ENCODE measurements at regions not wholly inside any gene's neighbourhood (a gene's known extent, or its start where the extent isn't known, plus 50 kb on each side); places are given as distances from the start of the nearest gene placed in this dataset.

GRCh38 chr1:99595441-99595840 is 50.5 kb upstream of the PALMD start:
- DNase-seq (ENCODE audit: low spot score), result no peak
- in situ Hi-C loops (cut with HindIII; ENCODE audit: low sequenced_read_pairs), result no loop called here

Measured in G401 (cell line).